ENCODE measurements at regions not wholly inside any gene's neighbourhood (a gene's known extent, or its start where the extent isn't known, plus 50 kb on each side); places are given as distances from the start of the nearest gene placed in this dataset.

GRCh38 chr10:10591715-10592341 lies 425.8 kb upstream of the CELF2 start:
- TF ChIP-seq EZH2 (IDR thresholded peaks at IDR 0.05; ENCODE audit: insufficient read depth, poor library complexity, severe bottlenecking) = no peak
- no peak for TF ChIP-seq EZH2phosphoT487 (IDR thresholded peaks at IDR 0.05; ENCODE audit: insufficient read depth, low read depth)
